DOHH2 (cell line): ENCODE measurements at regions not wholly inside any gene's neighbourhood (a gene's known extent, or its start where the extent isn't known, plus 50 kb on each side); places are given as distances from the start of the nearest gene placed in this dataset.

ENCODE experiments used
- H3F3A ChIP-seq: fragments of 200-600 bp; sonication (generic), shearing (Covaris generic); 2 replicates; pipeline ENCODE4 v1.6.0; 2016; ENCODE audit warnings: antibody characterized with exemption, mild to moderate bottlenecking; ENCODE audit not compliant: control insufficient read depth, insufficient read depth
- H3K27ac ChIP-seq: fragments of 200-600 bp; sonication (generic); 2 replicates; pipeline ENCODE4 v1.5.1; 2014; ENCODE audit warnings: low read depth, mild to moderate bottlenecking, low read length, moderate library complexity
- H3K27me3 ChIP-seq: fragments of 200-600 bp; sonication (generic); 2 replicates; pipeline ENCODE4 v1.6.1; 2014; ENCODE audit warnings: mild to moderate bottlenecking, low read length, mixed read lengths; ENCODE audit not compliant: control insufficient read depth
- H3K36me3 ChIP-seq: fragments of 200-600 bp; sonication (generic); 2 replicates; pipeline ENCODE4 v1.6.1; 2014; ENCODE audit warnings: mild to moderate bottlenecking, low read length, moderate library complexity, mixed read lengths; ENCODE audit not compliant: control insufficient read depth
- H3K4me1 ChIP-seq: fragments of 200-600 bp; sonication (generic); 2 replicates; pipeline ENCODE4 v1.6.1; 2014; ENCODE audit warnings: mild to moderate bottlenecking, low read length, mixed read lengths; ENCODE audit not compliant: control insufficient read depth
- H3K4me2 ChIP-seq: fragments of 200-600 bp; sonication (generic); 2 replicates; pipeline ENCODE4 v1.6.0; 2014; ENCODE audit warnings: mild to moderate bottlenecking, low read length, moderate library complexity
- H3K4me3 ChIP-seq: fragments of 200-600 bp; sonication (generic); 2 replicates; pipeline ENCODE4 v1.5.1; 2014; ENCODE audit warnings: mild to moderate bottlenecking, low read length, mixed read lengths
- H3K79me2 ChIP-seq: fragments of 200-600 bp; sonication (generic); 2 replicates; pipeline ENCODE4 v1.6.1; 2014; ENCODE audit warnings: mild to moderate bottlenecking, low read length, mixed read lengths; ENCODE audit not compliant: control insufficient read depth
- H3K9me2 ChIP-seq: fragments of 200-600 bp; sonication (generic); replicated peaks from 2 replicates; pipeline ENCODE4 v1.6.1; 2014; ENCODE audit warnings: mild to moderate bottlenecking, low read length, mixed read lengths; ENCODE audit not compliant: control insufficient read depth
- H3K9me3 ChIP-seq: fragments of 200-600 bp; sonication (generic); 2 replicates; pipeline ENCODE4 v1.6.1; 2014; ENCODE audit warnings: antibody characterized with exemption, low read length, mixed read lengths; ENCODE audit not compliant: control insufficient read depth, insufficient read depth
- H4K20me1 ChIP-seq: fragments of 200-600 bp; sonication (generic); 2 replicates; pipeline ENCODE4 v1.6.0; 2014; ENCODE audit warnings: low read depth, mild to moderate bottlenecking, antibody characterized with exemption, low read length, moderate library complexity; ENCODE audit not compliant: control insufficient read depth, insufficient read depth
- CTCF ChIP-seq: fragments of 200-600 bp; sonication (generic); IDR thresholded peaks from one replicate; pipeline ENCODE4 v1.5.1; 2014; ENCODE audit warnings: antibody characterized with exemption, mild to moderate bottlenecking, low read depth, low read length; ENCODE audit not compliant: poor library complexity, severe bottlenecking
- EZH2phosphoT487 ChIP-seq: fragments of 200-600 bp; sonication (generic); IDR thresholded peaks from 2 replicates; pipeline ENCODE4 v1.6.1; 2017; ENCODE audit warnings: borderline replicate concordance, mild to moderate bottlenecking, antibody characterized with exemption, low read length, moderate library complexity, mixed read lengths

- no peaks in the 10 kb centered on the region for H3K4me1 ChIP-seq
- no peaks in the 10 kb centered on the region for H3K9me2 ChIP-seq
- H3K27me3 ChIP-seq = no peaks in the 10 kb centered on the region
- H3K4me3 ChIP-seq = no peak overlapping the region
- H3K9me3 ChIP-seq = no peaks in the 10 kb centered on the region
- no peaks in the 10 kb centered on the region for H3K79me2 ChIP-seq
- no peak overlapping the region for H3K27ac ChIP-seq
- H3F3A ChIP-seq = no peaks in the 10 kb centered on the region
- TF ChIP-seq CTCF = no peak
- no peak for TF ChIP-seq EZH2phosphoT487
- H3K4me2 ChIP-seq = no peak overlapping the region
- no peaks in the 10 kb centered on the region for H4K20me1 ChIP-seq
- no peaks in the 10 kb centered on the region for H3K36me3 ChIP-seq
These were observed 342.2 kb downstream of the ADCYAP1 start for GRCh38 chr18:1246827-1247226.

GRCh38 chr18:1252534-1252933, 347.9 kb downstream of the ADCYAP1 start:
- Histone ChIP-seq H3K4me3 (no peak overlapping the region), H3K27ac (no peak overlapping the region), H3K36me3 (no peaks in the 10 kb centered on the region), H3K27me3 (no peaks in the 10 kb centered on the region), H4K20me1 (no peaks in the 10 kb centered on the region), H3K79me2 (no peaks in the 10 kb centered on the region), H3K9me2 (no peaks in the 10 kb centered on the region), H3K4me1 (no peaks in the 10 kb centered on the region), H3F3A (no peaks in the 10 kb centered on the region), H3K4me2 (no peak overlapping the region), H3K9me3 (no peaks in the 10 kb centered on the region)
- TF ChIP-seq CTCF = no peak
- no peak for TF ChIP-seq EZH2phosphoT487

- H3K79me2 ChIP-seq = no peaks in the 10 kb centered on the region
- H3K4me1 ChIP-seq = no peaks in the 10 kb centered on the region
- H3K27me3 ChIP-seq = no peaks in the 10 kb centered on the region
- H3K9me2 ChIP-seq = no peaks in the 10 kb centered on the region
- no peaks in the 10 kb centered on the region for H3K9me3 ChIP-seq
- no peak overlapping the region for H3K27ac ChIP-seq
- TF ChIP-seq EZH2phosphoT487 = no peak
- H3K4me2 ChIP-seq = no peak overlapping the region
- no peaks in the 10 kb centered on the region for H3F3A ChIP-seq
- no peaks in the 10 kb centered on the region for H4K20me1 ChIP-seq
- no peak overlapping the region for H3K4me3 ChIP-seq
- H3K36me3 ChIP-seq = no peaks in the 10 kb centered on the region
These were observed 348.3 kb downstream of the ADCYAP1 start for GRCh38 chr18:1252936-1253335.

- no peak overlapping the region for H3K27ac ChIP-seq
These were observed 349.2 kb downstream of the ADCYAP1 start for GRCh38 chr18:1253827-1254226.

More at GRCh38 chr18:1253827-1254226, 349.2 kb downstream of the ADCYAP1 start:
- no peaks in the 10 kb centered on the region for H3K36me3 ChIP-seq
- no peaks in the 10 kb centered on the region for H3K27me3 ChIP-seq
- no peaks in the 10 kb centered on the region for H3K4me1 ChIP-seq
- TF ChIP-seq EZH2phosphoT487 (no peak), CTCF (no peak)
- H3K9me3 ChIP-seq = no peaks in the 10 kb centered on the region
- no peak overlapping the region for H3K4me2 ChIP-seq
- H3K9me2 ChIP-seq = no peaks in the 10 kb centered on the region
- no peaks in the 10 kb centered on the region for H3F3A ChIP-seq
- no peaks in the 10 kb centered on the region for H3K79me2 ChIP-seq
- no peak overlapping the region for H3K4me3 ChIP-seq
- no peaks in the 10 kb centered on the region for H4K20me1 ChIP-seq
